ENCODE measurements at regions not wholly inside any gene's neighbourhood (a gene's known extent, or its start where the extent isn't known, plus 50 kb on each side); places are given as distances from the start of the nearest gene placed in this dataset.

DNA sequence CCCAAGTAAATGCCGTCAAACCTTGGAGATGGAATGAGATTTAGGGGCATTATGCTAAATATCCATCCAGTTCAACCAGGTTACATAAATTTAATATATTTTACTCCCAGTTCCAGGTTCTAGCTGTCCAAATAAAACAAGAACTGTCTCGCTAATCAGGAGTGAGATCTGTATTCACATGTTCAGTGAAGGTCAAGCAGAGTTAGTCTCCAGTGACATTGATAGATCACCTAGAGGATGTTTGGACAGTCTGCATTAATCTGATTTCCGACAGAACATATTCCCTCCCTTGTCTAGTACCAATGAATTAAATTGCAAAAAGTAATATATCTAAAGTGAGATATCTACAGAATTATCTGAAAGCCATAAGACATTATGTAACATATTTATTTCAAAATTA lies 979.4 kb upstream of the CNTNAP5 start:
- no peak for TF ChIP-seq POLR2A (IDR thresholded peaks at IDR 0.05)
- TF ChIP-seq, protein P1, sequence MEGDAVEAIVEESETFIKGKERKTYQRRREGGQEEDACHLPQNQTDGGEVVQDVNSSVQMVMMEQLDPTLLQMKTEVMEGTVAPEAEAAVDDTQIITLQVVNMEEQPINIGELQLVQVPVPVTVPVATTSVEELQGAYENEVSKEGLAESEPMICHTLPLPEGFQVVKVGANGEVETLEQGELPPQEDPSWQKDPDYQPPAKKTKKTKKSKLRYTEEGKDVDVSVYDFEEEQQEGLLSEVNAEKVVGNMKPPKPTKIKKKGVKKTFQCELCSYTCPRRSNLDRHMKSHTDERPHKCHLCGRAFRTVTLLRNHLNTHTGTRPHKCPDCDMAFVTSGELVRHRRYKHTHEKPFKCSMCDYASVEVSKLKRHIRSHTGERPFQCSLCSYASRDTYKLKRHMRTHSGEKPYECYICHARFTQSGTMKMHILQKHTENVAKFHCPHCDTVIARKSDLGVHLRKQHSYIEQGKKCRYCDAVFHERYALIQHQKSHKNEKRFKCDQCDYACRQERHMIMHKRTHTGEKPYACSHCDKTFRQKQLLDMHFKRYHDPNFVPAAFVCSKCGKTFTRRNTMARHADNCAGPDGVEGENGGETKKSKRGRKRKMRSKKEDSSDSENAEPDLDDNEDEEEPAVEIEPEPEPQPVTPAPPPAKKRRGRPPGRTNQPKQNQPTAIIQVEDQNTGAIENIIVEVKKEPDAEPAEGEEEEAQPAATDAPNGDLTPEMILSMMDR (IDR thresholded peaks at IDR 0.05) = no peak

All from gastroesophageal sphincter (tissue), 3 donors.